ENCODE measurements at regions not wholly inside any gene's neighbourhood (a gene's known extent, or its start where the extent isn't known, plus 50 kb on each side); places are given as distances from the start of the nearest gene placed in this dataset.

- H3K4me3 ChIP-seq (ENCODE audit: low read depth, low read length), result no peak overlapping the region
- no peak overlapping the region for H3K27ac Mint-ChIP-seq
- H3K4me3 Mint-ChIP-seq, result no peak overlapping the region
- H3K27me3 ChIP-seq (ENCODE audit: control insufficient read depth, insufficient read depth, low read length), result peaks cover 4% of the 10 kb centered on the region
- H3K27ac ChIP-seq (ENCODE audit: insufficient read depth, low read length, poor library complexity, severe bottlenecking), result no peak overlapping the region
- no peaks in the 10 kb centered on the region for H3K9me3 Mint-ChIP-seq
- no peaks in the 10 kb centered on the region for H3K4me1 ChIP-seq (ENCODE audit: control insufficient read depth, insufficient read depth, low read length, poor library complexity, severe bottlenecking)
- DNase-seq (no peak), ATAC-seq (ENCODE audit: low read depth in 2 of 2) (no peak)
- H3K36me3 Mint-ChIP-seq, result no peaks in the 10 kb centered on the region
- peaks cover 6% of the 10 kb centered on the region for H3K27me3 Mint-ChIP-seq
- no peaks in the 10 kb centered on the region for H3K36me3 ChIP-seq (ENCODE audit: control insufficient read depth, insufficient read depth, low read length)
- no peaks in the 10 kb centered on the region for H3K9me3 ChIP-seq (ENCODE audit: control insufficient read depth in 2 of 2, low read length in 2 of 2)
- no peaks in the 10 kb centered on the region for H3K4me1 Mint-ChIP-seq
These were observed 70.2 kb upstream of the CD180 start for GRCh38 chr5:67266654-67267350.

- Mint-ChIP-seq H3K4me3 (no peak overlapping the region), H3K9me3 (peaks cover 0 to 2% (median 0%) of the 10 kb centered on the region in 7 donors), H3K27me3 (peaks cover 11% of the 10 kb centered on the region), H3K4me1 (no peaks in the 10 kb centered on the region), H3K36me3 (no peaks in the 10 kb centered on the region), H3K27ac (no peak overlapping the region)
- ATAC-seq (ENCODE audit: low read depth in 2 of 2), result no peak
- Histone ChIP-seq H3K27me3 (ENCODE audit: control insufficient read depth, insufficient read depth, low read length) (peaks cover 4% of the 10 kb centered on the region), H3K27ac (ENCODE audit: insufficient read depth, low read length, poor library complexity, severe bottlenecking) (no peak overlapping the region), H3K4me1 (ENCODE audit: control insufficient read depth, insufficient read depth, low read length, poor library complexity, severe bottlenecking) (no peaks in the 10 kb centered on the region), H3K4me3 (ENCODE audit: low read depth, low read length) (no peak overlapping the region), H3K9me3 (ENCODE audit: control insufficient read depth in 2 of 2, low read length in 2 of 2) (no peaks in the 10 kb centered on the region), H3K36me3 (ENCODE audit: control insufficient read depth, insufficient read depth, low read length) (no peaks in the 10 kb centered on the region)
- no peak for DNase-seq
These were observed 69.4 kb upstream of the CD180 start for GRCh38 chr5:67265951-67266350.

DNA sequence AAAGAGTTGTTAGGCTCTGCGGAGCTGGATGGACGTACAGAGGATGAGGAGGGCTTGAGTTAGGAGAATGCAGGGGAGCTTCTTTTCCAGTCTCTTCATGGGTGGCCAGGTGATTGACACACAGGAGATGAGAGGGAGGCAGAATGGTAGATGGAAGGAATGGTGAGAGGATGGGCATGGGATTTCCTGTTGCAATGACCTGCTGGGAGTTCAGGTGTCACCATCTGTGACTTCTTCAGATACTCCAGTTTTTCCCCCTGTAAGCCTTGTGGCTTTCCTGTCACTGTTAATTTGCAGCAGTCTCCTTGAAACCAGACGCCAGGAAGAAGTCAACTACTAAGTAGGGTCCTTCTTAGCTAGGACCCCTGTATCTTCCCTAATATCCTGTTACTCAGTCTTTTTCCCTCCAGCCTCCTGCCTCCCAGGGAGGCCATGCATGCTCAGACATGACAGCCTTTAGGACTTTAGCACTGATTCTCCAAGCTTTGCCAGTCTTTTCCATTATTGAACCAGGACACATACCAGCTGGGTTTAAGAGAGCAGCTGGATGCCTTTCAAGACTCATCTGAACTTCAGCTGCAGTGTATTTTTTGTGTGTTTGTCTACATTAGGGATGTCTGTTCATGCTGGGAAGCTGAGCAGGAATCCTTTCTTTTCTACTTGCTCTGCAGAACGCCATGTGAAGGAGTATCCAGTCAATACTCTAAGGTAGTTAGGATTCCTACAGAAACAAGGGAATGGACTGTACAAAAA is 67.2 kb upstream of the CD180 start:
- H3K27ac ChIP-seq (ENCODE audit: insufficient read depth, low read length, poor library complexity, severe bottlenecking), result no peak overlapping the region
- H3K27me3 Mint-ChIP-seq, result peaks cover 15% of the 10 kb centered on the region
- H3K36me3 ChIP-seq (ENCODE audit: control insufficient read depth, insufficient read depth, low read length), result no peaks in the 10 kb centered on the region
- H3K4me3 ChIP-seq (ENCODE audit: low read depth, low read length), result no peak overlapping the region
- no peak for ATAC-seq (ENCODE audit: low read depth in 2 of 2)
- H3K36me3 Mint-ChIP-seq, result no peaks in the 10 kb centered on the region
- no peaks in the 10 kb centered on the region for H3K4me1 ChIP-seq (ENCODE audit: control insufficient read depth, insufficient read depth, low read length, poor library complexity, severe bottlenecking)
- no peaks in the 10 kb centered on the region for H3K9me3 ChIP-seq (ENCODE audit: control insufficient read depth in 2 of 2, low read length in 2 of 2)
- H3K9me3 Mint-ChIP-seq, result peaks cover 0 to 3% (median 0%) of the 10 kb centered on the region in 7 donors
- DNase-seq, result no peak
- H3K4me1 Mint-ChIP-seq, result no peaks in the 10 kb centered on the region
- peaks cover 2% of the 10 kb centered on the region for H3K27me3 ChIP-seq (ENCODE audit: control insufficient read depth, insufficient read depth, low read length)
- H3K27ac Mint-ChIP-seq, result peak overlapping the region in 1 of 3 donors; percentile 89
- H3K4me3 Mint-ChIP-seq, result no peak overlapping the region

GRCh38 chr5:67262956-67263355 is 66.4 kb upstream of the CD180 start:
- Mint-ChIP-seq H3K36me3 (no peaks in the 10 kb centered on the region), H3K4me1 (no peaks in the 10 kb centered on the region), H3K9me3 (peaks cover 0 to 3% (median 0%) of the 10 kb centered on the region in 7 donors), H3K27me3 (peaks cover 15% of the 10 kb centered on the region), H3K27ac (peak overlapping the region in 1 of 3 donors; percentile 1), H3K4me3 (no peak overlapping the region)
- Histone ChIP-seq H3K27ac (ENCODE audit: insufficient read depth, low read length, poor library complexity, severe bottlenecking) (no peak overlapping the region), H3K4me1 (ENCODE audit: control insufficient read depth, insufficient read depth, low read length, poor library complexity, severe bottlenecking) (no peaks in the 10 kb centered on the region), H3K36me3 (ENCODE audit: control insufficient read depth, insufficient read depth, low read length) (no peaks in the 10 kb centered on the region), H3K4me3 (ENCODE audit: low read depth, low read length) (no peak overlapping the region), H3K27me3 (ENCODE audit: control insufficient read depth, insufficient read depth, low read length) (peaks cover 2% of the 10 kb centered on the region), H3K9me3 (ENCODE audit: control insufficient read depth in 2 of 2, low read length in 2 of 2) (no peaks in the 10 kb centered on the region)
- no peak for DNase-seq
- no peak for ATAC-seq (ENCODE audit: low read depth in 2 of 2)

GRCh38 chr5:67262206-67262605 is 65.6 kb upstream of the CD180 start:
- no peak for ATAC-seq (ENCODE audit: low read depth in 2 of 2)
- Mint-ChIP-seq H3K27me3 (peaks cover 20% of the 10 kb centered on the region), H3K27ac (no peak overlapping the region), H3K9me3 (peaks cover 0 to 3% (median 0%) of the 10 kb centered on the region in 7 donors), H3K4me1 (no peaks in the 10 kb centered on the region), H3K4me3 (no peak overlapping the region), H3K36me3 (no peaks in the 10 kb centered on the region)
- no peak for DNase-seq
- Histone ChIP-seq H3K4me1 (ENCODE audit: control insufficient read depth, insufficient read depth, low read length, poor library complexity, severe bottlenecking) (no peaks in the 10 kb centered on the region), H3K9me3 (ENCODE audit: control insufficient read depth in 2 of 2, low read length in 2 of 2) (no peaks in the 10 kb centered on the region), H3K27ac (ENCODE audit: insufficient read depth, low read length, poor library complexity, severe bottlenecking) (no peak overlapping the region), H3K4me3 (ENCODE audit: low read depth, low read length) (no peak overlapping the region), H3K36me3 (ENCODE audit: control insufficient read depth, insufficient read depth, low read length) (no peaks in the 10 kb centered on the region), H3K27me3 (ENCODE audit: control insufficient read depth, insufficient read depth, low read length) (peaks cover 2% of the 10 kb centered on the region)

DNA sequence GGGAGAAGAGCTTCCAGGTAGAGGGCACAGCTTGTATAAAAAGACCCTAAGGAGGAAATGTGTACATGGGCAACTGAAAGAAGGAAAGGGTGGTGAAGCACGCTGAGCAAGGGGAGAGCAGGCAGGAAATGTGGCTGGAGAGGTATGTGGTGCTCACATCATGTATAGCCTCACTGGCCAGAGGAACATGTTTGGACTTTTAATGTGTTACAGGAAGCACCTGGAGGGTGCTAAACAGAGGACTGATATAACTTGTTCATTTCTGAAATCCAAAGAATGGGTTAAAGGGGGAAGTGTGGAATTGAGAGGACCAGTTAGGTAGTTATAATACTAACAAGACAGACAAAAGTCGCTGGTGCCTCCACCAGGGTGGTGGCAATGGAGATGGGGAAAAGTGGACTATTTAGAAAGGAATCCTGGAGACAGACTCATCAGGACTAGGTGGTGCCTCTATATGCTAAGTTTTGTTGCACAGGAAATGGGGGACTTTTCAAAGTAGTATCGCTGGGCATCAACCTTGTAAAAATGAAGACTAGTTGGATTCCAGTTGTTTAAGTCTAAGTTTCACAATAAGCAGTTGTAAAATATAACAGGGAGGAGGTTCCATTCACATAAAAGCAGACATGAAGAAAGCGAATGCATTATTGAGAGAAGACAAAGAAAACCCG is 63.1 kb upstream of the CD180 start:
- no peak overlapping the region for H3K27ac ChIP-seq (ENCODE audit: insufficient read depth, low read length, poor library complexity, severe bottlenecking)
- no peaks in the 10 kb centered on the region for H3K9me3 ChIP-seq (ENCODE audit: control insufficient read depth in 2 of 2, low read length in 2 of 2)
- Mint-ChIP-seq H3K9me3 (peaks cover 0 to 3% (median 0%) of the 10 kb centered on the region in 7 donors), H3K27me3 (peaks cover 21% of the 10 kb centered on the region), H3K27ac (no peak overlapping the region), H3K4me3 (no peak overlapping the region), H3K36me3 (no peaks in the 10 kb centered on the region), H3K4me1 (no peaks in the 10 kb centered on the region)
- peaks cover 2% of the 10 kb centered on the region for H3K27me3 ChIP-seq (ENCODE audit: control insufficient read depth, insufficient read depth, low read length)
- no peaks in the 10 kb centered on the region for H3K36me3 ChIP-seq (ENCODE audit: control insufficient read depth, insufficient read depth, low read length)
- DNase-seq (no peak), ATAC-seq (ENCODE audit: low read depth in 2 of 2) (no peak)
- no peaks in the 10 kb centered on the region for H3K4me1 ChIP-seq (ENCODE audit: control insufficient read depth, insufficient read depth, low read length, poor library complexity, severe bottlenecking)
- no peak overlapping the region for H3K4me3 ChIP-seq (ENCODE audit: low read depth, low read length)

DNA sequence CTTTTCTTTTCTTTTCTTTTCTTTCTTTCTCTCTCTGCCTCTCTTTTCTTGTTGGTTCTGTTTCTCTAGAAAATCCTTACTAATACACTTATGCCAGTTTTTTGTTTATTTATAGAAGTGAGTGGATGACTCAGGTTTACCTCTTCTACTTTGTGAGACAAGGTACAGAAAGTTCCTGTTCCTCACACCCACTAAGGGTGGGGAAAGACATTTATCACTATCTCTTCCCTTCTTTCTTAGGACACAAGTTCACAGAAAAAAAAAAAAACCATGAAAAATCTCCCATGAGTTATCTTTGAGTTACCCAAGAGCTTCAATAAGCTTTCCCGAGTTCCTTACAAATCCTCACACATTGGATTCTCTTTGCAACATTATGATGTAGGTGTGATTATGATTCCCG is 60.9 kb upstream of the CD180 start:
- H3K9me3 Mint-ChIP-seq, result peaks cover 0 to 8% (median 0%) of the 10 kb centered on the region in 7 donors
- Histone ChIP-seq H3K9me3 (ENCODE audit: control insufficient read depth in 2 of 2, low read length in 2 of 2) (no peaks in the 10 kb centered on the region), H3K4me1 (ENCODE audit: control insufficient read depth, insufficient read depth, low read length, poor library complexity, severe bottlenecking) (no peaks in the 10 kb centered on the region), H3K27ac (ENCODE audit: insufficient read depth, low read length, poor library complexity, severe bottlenecking) (no peak overlapping the region), H3K36me3 (ENCODE audit: control insufficient read depth, insufficient read depth, low read length) (no peaks in the 10 kb centered on the region), H3K27me3 (ENCODE audit: control insufficient read depth, insufficient read depth, low read length) (no peaks in the 10 kb centered on the region), H3K4me3 (ENCODE audit: low read depth, low read length) (no peak overlapping the region)
- no peak overlapping the region for H3K4me3 Mint-ChIP-seq
- ATAC-seq (ENCODE audit: low read depth in 2 of 2) (no peak), DNase-seq (no peak)
- peaks cover 25% of the 10 kb centered on the region for H3K27me3 Mint-ChIP-seq
- no peak overlapping the region for H3K27ac Mint-ChIP-seq
- H3K36me3 Mint-ChIP-seq, result no peaks in the 10 kb centered on the region
- no peaks in the 10 kb centered on the region for H3K4me1 Mint-ChIP-seq
